HL-60/S4 (cell line): ENCODE measurements at regions not wholly inside any gene's neighbourhood (a gene's known extent, or its start where the extent isn't known, plus 50 kb on each side); places are given as distances from the start of the nearest gene placed in this dataset.

Source experiments
- in situ Hi-C: fragments of 300-500 bp; cut with MboI; formaldehyde crosslinking; loops from 2 replicates; pipeline ENCODE4 v1.14.3; 2022; ENCODE audit warnings: low sequenced_read_pairs

GRCh38 chr18:28834889-28835288 lies 658.0 kb upstream of the CDH2 start:
- in situ Hi-C loops = no loop called here

DNA sequence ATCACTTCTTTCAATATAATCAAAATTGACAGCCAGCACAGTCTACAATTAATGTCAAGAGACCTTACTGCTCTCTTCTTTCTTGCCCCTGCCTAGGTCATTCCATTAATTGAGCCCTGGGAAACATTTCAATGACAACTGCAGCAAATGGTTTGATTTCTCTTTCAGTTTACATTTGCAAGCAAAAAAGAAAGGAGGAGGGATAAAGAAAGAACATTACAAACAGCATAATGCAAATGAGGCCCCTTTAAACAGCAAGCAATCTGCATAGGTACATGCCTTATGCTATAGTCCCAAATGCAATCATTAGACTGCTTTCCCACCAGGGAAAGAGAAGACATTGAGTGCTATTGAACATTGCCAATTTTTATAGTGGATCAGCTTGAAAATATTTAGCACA lies 655.0 kb upstream of the CDH2 start:
- in situ Hi-C loops = no loop called here

DNA sequence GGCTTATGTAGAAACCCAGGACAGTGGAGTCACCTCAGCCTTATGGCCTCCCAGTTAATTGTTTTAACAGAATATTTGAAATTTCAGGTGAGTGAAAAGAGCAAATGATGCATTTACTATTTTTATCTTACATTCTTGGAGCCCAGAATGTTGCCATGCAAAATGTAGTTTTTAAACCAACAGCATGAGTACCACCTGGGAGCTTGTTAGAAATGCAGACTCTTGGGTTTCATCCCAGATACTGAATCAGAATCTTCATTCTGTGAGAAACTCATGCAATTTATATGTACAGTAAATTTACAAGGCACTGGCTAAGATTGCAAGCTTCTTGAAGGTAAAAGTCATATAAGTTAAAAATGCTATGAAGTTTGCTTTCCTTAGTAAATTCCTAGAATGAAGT lies 654.5 kb upstream of the CDH2 start:
- in situ Hi-C loops = no loop called here

GRCh38 chr18:28826107-28826506 lies 649.2 kb upstream of the CDH2 start:
- in situ Hi-C loops = no loop called here

DNA sequence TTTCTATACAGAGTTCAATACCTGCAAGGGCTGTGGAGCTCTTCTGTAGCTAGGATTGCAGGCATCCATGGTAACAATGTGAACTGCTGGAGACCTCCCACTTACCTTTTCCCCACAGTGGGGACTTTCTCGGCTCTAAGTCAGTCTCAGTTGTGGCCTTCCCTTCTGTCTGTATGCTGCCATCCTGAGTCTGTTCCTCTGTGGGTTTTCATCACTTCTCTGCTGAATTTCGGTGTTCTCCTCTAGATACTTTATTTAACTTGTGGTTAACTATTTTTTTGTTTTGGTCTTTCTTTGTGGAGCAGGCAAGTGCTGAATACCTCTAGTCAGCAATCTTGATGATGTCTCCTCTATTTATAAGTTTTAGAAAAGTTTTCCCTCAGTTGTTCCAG lies 647.2 kb upstream of the CDH2 start:
- in situ Hi-C loops = no loop called here

GRCh38 chr18:28823506-28824182 lies 646.7 kb upstream of the CDH2 start:
- in situ Hi-C loops = no loop called here

DNA sequence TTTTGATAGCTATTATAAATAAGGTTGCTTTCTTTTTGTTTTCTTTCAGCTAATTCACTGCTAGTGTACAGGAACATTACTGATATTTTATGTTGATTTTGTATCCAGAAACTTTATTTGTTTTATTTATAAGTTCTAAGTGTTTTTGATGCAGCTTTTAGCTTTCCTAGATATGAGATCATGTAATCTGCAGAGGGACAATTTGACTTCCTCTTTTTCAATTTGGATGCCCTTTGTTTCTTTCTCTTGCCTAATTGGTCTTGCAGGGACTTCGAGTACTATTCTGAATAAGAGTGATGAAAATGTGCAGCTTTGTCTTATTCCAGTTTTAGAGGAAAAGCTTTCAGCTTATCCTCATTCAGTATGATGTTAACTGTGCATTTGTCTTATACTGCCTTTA lies 643.4 kb upstream of the CDH2 start:
- in situ Hi-C loops = no loop called here

GRCh38 chr18:28816155-28816554 lies 639.2 kb upstream of the CDH2 start:
- in situ Hi-C loops = no loop called here

- in situ Hi-C loops = no loop called here
Measured at GRCh38 chr18:28814365-28814764, 637.4 kb upstream of the CDH2 start.

DNA sequence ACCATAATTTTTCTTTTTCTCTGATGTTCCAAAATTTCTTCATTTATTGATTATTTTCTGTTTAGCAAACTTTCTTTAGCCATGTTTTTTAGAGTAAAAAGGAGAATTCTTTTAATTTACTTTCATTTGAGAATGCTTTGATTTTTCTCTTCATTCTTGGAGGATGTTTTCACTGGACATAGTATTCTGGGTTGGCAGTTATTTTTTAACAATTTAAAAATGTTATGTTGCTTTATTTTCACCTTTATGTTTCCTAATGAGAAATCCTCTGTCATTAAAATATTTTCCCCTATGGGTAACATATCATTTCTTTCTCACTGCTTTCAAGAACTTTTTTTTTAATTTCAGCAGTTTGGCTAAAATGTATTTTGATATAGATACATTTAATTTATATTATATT lies 631.4 kb upstream of the CDH2 start:
- in situ Hi-C loops = no loop called here

- in situ Hi-C loops = no loop called here
Measured at GRCh38 chr18:28805491-28805890, 628.6 kb upstream of the CDH2 start.

GRCh38 chr18:28804512-28805202 lies 627.7 kb upstream of the CDH2 start:
- in situ Hi-C loops = no loop called here

GRCh38 chr18:28802546-28802945 lies 625.6 kb upstream of the CDH2 start:
- in situ Hi-C loops = no loop called here

GRCh38 chr18:28801876-28802275 lies 624.9 kb upstream of the CDH2 start:
- in situ Hi-C loops = no loop called here

DNA sequence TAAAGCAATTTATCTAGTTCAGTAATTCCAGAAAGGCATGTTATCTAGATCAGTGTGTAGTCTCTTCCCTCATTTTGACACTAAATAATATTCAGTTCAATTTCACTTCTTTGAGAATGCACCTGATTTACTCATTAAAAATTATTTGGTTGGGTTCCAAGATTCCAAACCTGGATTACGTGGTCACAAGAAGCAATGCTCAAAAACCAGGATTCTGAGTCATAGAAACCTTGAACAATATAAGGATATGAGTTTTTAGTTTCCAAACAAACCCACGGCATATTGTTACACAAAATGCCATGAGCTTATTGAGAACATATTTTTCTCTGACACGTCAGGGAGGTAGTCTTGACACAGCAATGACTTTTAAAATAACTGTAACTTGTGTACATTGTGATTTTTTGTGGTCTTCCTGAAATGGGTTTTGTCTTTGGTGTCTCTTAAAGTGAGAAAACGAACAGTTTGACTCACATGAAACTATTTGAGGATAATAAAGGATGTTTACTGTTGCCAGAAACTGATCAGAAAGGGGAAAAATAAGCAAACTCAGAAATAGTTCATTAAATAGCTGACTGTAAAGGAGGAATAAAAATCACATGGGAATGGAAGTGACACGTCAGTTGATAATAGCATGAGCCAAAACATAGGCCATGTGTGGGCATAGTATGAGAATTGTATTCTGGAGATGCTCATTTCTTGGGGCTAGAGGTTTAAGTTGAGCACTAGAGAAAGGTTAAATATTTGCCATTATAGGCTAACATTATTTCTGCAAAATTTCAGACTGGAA lies 617.7 kb upstream of the CDH2 start:
- in situ Hi-C loops = loop anchor here (25.0 kb wide), 1 partner anchor 107 kb away; no protein-coding TSS in a partner anchor

- in situ Hi-C loops = loop anchor here (25.0 kb wide), 1 partner anchor 107 kb away; no protein-coding TSS in a partner anchor
Measured at GRCh38 chr18:28793901-28794300, 617.0 kb upstream of the CDH2 start.

- in situ Hi-C loops = loop anchor here (25.0 kb wide), 1 partner anchor 105 kb away; no protein-coding TSS in a partner anchor
Measured at GRCh38 chr18:28792404-28793086, 615.6 kb upstream of the CDH2 start.

DNA sequence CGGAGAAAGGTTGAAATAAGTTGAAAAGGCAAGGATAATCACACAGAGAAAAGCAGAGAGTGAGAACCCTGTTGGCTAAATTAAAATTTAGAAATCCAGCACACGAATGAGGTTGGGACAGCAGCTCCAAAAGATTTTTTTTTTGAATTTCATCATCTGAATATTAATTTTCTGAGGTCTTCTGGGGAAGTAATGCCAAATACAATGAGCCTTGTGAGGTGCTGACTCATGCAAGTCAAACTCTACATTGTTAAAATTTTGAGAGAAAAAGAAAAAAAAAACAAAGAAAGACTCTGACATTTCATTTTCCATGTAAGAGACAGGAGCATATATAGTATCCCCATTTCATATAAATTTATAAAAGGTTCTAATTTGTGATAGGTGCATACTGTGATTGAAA lies 614.2 kb upstream of the CDH2 start:
- in situ Hi-C loops = loop anchor here (25.0 kb wide), 1 partner anchor 104 kb away; no protein-coding TSS in a partner anchor

- in situ Hi-C loops = loop anchor here (25.0 kb wide), 1 partner anchor 102 kb away; no protein-coding TSS in a partner anchor
Measured at GRCh38 chr18:28789502-28789901, 612.6 kb upstream of the CDH2 start.

DNA sequence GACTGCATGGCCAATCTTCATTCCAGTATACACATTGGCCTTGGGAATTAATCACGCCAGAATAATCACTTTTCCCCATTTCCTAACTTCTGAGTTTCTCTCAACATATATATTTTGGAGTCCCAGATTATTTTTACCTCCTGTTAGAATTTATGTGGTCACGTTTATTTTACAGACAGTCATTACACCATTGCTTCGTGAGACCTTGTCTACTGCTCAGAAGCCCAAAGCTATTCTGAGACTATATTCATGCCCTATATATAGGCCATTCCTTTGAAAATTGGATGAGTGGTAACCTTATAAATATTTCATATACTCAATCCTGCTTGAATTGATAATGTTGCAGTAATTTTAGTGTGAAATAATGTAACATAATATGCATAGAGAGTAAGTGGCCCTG lies 610.0 kb upstream of the CDH2 start:
- in situ Hi-C loops = loop anchor here (25.0 kb wide), 1 partner anchor 100 kb away; no protein-coding TSS in a partner anchor
